Muscle of leg (tissue), 3 donors: ENCODE measurements at regions not wholly inside any gene's neighbourhood (a gene's known extent, or its start where the extent isn't known, plus 50 kb on each side); places are given as distances from the start of the nearest gene placed in this dataset.

Source experiments
- DNase-seq: peaks from one replicate; pipeline ENCODE4 v3.0.0; 2013
- H3K27ac ChIP-seq: one replicate; pipeline ENCODE4 v1.5.1; 2013; ENCODE audit warnings: mild to moderate bottlenecking, low read length, control low read depth
- H3K27me3 ChIP-seq: one replicate; pipeline ENCODE4 v1.6.1; 2013; ENCODE audit warnings: low read length; ENCODE audit not compliant: control insufficient read depth, insufficient read depth
- H3K36me3 ChIP-seq: one replicate; pipeline ENCODE4 v1.6.1; 2013; ENCODE audit warnings: low read length; ENCODE audit not compliant: control insufficient read depth, insufficient read depth
- H3K4me1 ChIP-seq: one replicate; pipeline ENCODE4 v1.6.1; 2013; ENCODE audit warnings: low read length; ENCODE audit not compliant: control insufficient read depth, insufficient read depth
- H3K4me3 ChIP-seq: one replicate; pipeline ENCODE4 v1.5.1; 2013; ENCODE audit warnings: low read length, control low read depth
- H3K9me3 ChIP-seq: replicated peaks from 2 replicates; pipeline ENCODE4 v1.6.1; 2013; ENCODE audit warnings: low read depth, low read length; ENCODE audit not compliant: control insufficient read depth
- WGBS: methylation state at CpG from one replicate; pipeline ENCODE4 v1.1.5; 2013; ENCODE audit warnings: missing lambda C conversion rate; ENCODE audit not compliant: insufficient coverage; 5-methylcytosine and 5-hydroxymethylcytosine counted together

DNA sequence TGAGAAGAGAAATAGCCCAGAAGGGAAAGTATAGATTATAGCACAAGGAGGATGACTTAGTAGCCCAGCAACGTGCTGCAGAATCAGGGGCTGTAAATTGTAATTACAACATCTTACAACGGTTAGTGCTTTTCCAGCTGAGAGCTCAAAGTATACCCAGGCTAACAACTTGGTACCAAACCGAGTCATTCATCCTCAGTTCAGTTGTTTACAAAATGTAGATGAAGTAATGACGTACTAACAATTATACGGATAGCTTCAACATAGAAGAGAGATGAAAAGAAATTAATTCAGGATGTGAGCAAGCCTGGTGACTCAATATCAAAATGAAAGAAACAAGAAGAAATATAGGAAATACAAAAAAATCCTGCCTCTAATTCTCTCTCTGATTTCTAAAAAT, 99.2 kb downstream of the DYNAP start:
- H3K36me3 ChIP-seq, result no peaks in the 10 kb centered on the region
- H3K27ac ChIP-seq, result no peak overlapping the region
- no peaks in the 10 kb centered on the region for H3K27me3 ChIP-seq
- no peaks in the 10 kb centered on the region for H3K9me3 ChIP-seq
- no peaks in the 10 kb centered on the region for H3K4me1 ChIP-seq
- no peak overlapping the region for H3K4me3 ChIP-seq
- DNase-seq, result no peak
- WGBS, result no CpG with 5 or more reads among the region's 5 CpGs

DNA sequence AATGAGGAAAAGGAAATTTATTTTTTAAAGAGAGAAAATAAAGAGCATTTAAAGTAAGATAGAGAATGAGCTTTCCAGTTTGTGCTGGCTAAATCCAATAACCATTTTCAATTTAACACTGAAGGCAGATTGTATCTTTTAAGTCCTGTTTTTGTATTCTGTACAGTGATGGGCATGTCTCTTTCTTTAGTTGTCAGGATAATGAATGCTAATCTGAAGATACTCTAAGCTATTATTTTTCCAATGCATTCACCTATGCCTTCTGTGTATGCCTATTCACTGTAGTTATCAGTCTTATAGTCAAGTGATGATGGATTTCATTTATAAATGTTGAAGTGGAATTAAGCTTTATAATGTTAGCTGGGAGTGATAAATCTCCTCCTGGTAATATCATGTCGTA, 101.4 kb downstream of the DYNAP start:
- no peaks in the 10 kb centered on the region for H3K27me3 ChIP-seq
- H3K36me3 ChIP-seq, result no peaks in the 10 kb centered on the region
- DNase-seq, result no peak
- no peak overlapping the region for H3K4me3 ChIP-seq
- H3K4me1 ChIP-seq, result no peaks in the 10 kb centered on the region
- WGBS, result no CpG with 5 or more reads among the region's 1 CpG
- no peaks in the 10 kb centered on the region for H3K9me3 ChIP-seq
- H3K27ac ChIP-seq, result no peak overlapping the region

DNA sequence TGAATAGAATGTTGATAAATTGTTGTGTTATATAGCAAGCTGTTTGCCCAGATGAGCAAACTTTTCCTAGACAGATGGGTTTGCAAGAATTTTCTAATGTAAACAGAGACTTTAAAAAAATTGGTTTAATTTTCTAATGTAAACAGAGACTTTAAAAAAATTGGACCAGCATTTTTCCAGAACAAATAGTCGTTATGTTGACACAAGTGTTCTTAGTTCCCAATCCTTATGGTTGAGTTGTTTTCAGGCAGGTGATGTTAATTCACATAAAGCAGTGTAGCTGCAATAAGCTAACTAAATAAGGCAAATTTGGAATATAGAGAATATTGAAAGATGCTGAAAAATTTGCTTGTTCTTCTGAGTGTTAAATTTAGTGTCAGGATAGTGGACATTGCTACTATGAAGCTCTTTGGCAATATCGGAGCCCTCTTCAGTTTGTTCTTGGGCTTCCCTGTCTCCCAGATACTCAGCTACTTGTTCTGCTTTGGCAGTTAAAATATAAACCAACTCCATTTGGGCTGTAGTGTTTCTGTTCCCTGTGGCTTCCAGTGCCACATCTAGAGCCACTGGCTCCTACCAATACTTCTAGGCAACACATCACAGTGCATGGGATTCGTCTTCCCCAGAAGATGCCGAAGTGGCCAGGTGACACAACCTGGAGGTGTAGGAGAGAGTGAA, 105.7 kb downstream of the DYNAP start:
- Histone ChIP-seq H3K36me3 (no peaks in the 10 kb centered on the region), H3K9me3 (no peaks in the 10 kb centered on the region), H3K27ac (no peak overlapping the region), H3K4me1 (no peaks in the 10 kb centered on the region), H3K4me3 (no peak overlapping the region), H3K27me3 (no peaks in the 10 kb centered on the region)
- WGBS, result 80% methylated on average over 1 of the region's 4 CpGs
- no peak for DNase-seq

DNA sequence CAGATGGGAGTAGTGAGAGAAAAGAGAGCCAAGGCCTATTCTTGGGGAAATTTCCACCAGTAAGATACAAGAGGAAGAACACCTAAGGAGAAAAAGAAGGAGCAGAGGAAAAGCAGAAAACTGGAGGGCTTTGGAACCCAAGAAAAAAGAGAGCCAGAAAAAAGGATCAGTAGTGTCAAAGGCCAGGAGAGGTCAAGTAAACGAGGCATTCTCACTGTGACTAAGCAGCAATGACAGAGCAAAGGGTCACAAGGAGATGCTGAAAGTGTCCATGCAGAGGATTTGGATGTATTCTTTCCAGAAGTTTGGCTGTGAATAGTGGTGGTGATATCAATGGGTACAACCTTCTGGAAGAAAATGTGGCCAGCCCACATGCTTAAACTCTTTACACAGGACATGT, 109.5 kb downstream of the DYNAP start:
- DNase-seq, result no peak
- H3K9me3 ChIP-seq, result no peaks in the 10 kb centered on the region
- no peak overlapping the region for H3K4me3 ChIP-seq
- H3K27ac ChIP-seq, result no peak overlapping the region
- H3K4me1 ChIP-seq, result no peaks in the 10 kb centered on the region
- no peaks in the 10 kb centered on the region for H3K36me3 ChIP-seq
- 15% methylated on average over 1 of the region's 1 CpG for WGBS
- no peaks in the 10 kb centered on the region for H3K27me3 ChIP-seq

DNA sequence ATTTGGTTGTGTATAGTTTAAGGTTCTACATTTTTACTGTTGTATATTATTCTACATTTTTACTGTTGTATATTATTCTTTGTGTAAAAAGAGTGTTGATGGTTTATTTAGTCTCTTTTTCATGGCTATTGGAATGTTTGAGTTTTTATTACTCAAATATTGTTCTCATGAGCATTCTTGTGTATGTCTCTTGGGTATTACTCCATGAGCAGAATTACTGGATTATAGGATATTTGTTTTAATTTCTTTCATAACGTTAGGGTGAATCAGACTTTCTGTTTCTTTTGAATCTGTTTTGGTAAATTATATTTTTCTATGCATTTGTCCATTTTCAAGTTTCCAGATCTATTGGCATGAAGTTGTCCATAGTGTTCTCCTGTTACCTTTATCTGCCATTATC, 111.6 kb downstream of the DYNAP start:
- WGBS, result no CpG with 5 or more reads among the region's 1 CpG
- DNase-seq, result no peak
- Histone ChIP-seq H3K4me1 (no peaks in the 10 kb centered on the region), H3K27me3 (no peaks in the 10 kb centered on the region), H3K4me3 (no peak overlapping the region), H3K27ac (no peak overlapping the region), H3K9me3 (no peaks in the 10 kb centered on the region), H3K36me3 (no peaks in the 10 kb centered on the region)

DNA sequence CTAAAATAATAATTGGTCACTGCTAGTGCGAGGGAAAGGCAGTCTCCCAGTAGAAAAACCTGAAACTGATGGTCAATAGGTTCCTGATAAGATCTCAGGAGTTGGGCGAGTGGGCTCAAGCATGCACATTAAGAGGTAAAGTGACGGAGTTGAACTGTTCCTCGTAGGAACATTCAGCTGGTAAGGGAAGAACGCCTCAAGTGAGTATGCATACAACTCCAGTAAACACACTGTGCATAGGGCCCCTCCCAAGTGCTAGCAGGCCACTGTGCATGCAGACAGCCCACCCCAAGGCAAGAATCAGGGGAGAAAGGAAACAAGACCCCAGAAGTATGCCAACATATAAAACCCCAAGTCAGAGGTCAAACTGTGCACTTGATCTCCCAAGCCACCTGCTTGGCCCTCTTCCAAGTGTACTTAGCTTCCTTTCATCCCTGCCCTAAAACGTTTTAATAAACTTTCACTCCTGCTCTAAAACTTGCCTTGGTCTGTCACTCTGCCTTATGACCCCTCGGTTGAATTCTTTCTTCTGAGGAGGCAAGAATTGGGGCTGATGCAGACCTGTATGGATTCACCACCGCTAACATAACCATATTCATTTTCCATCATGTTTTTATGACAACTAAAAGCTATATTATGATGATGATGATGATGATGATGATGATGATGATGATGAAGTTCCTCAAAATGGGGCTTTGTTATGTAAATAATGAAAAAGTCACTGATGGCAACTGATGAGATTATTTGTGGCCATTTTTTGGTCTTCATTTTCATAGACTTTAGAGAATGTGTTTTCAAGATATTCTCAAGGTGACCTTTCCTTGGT, 118.0 kb upstream of the RAB27B start:
- no peak for DNase-seq
- Histone ChIP-seq H3K36me3 (no peaks in the 10 kb centered on the region), H3K27me3 (no peaks in the 10 kb centered on the region), H3K27ac (no peak overlapping the region), H3K4me3 (no peak overlapping the region), H3K9me3 (no peaks in the 10 kb centered on the region), H3K4me1 (no peaks in the 10 kb centered on the region)
- 90% methylated on average over 2 of the region's 8 CpGs for WGBS

DNA sequence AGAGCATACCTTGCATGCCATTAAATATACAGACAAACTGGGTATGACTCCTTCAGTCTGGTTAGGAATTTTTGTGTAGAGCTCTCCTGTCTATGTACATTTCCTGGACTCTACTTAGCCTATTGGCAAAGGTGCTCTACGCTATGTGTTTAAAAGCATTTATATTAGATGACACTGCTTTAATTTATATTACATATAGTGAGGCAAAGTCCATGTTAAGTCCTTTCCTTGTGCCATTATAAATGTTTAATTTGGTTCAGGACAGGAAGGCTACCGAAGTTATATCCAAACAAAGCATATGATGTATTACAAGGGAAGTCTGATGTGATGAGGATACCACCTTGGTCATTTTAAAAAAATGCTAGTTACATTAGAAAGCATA, 117.4 kb upstream of the RAB27B start:
- Histone ChIP-seq H3K36me3 (no peaks in the 10 kb centered on the region), H3K27me3 (no peaks in the 10 kb centered on the region), H3K27ac (no peak overlapping the region), H3K4me1 (no peaks in the 10 kb centered on the region), H3K4me3 (no peak overlapping the region), H3K9me3 (no peaks in the 10 kb centered on the region)
- no CpG with 5 or more reads among the region's 2 CpGs for WGBS
- DNase-seq, result no peak

DNA sequence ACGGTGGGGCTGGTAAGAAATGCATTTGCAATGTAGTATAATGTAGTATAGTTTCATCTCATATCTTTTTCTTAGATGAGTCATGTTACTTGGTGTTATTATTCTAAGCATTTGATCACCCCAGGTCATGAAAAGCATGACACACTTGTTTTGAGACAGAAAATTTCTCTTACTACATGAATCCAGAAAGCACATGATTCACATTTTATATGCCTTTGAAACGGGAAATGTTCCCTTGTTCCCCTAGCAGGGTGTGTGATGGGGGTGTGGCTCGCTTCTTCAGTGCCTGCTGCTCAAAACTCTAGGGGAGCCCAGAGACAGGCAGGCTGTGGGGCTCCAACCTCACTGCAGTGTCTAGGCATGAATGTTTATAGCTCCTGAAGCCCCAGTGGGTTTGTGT, 116.0 kb upstream of the RAB27B start:
- H3K27ac ChIP-seq, result no peak overlapping the region
- no CpG with 5 or more reads among the region's 3 CpGs for WGBS
- DNase-seq, result no peak
- no peaks in the 10 kb centered on the region for H3K36me3 ChIP-seq
- H3K9me3 ChIP-seq, result no peaks in the 10 kb centered on the region
- H3K4me3 ChIP-seq, result no peak overlapping the region
- H3K4me1 ChIP-seq, result no peaks in the 10 kb centered on the region
- H3K27me3 ChIP-seq, result no peaks in the 10 kb centered on the region

DNA sequence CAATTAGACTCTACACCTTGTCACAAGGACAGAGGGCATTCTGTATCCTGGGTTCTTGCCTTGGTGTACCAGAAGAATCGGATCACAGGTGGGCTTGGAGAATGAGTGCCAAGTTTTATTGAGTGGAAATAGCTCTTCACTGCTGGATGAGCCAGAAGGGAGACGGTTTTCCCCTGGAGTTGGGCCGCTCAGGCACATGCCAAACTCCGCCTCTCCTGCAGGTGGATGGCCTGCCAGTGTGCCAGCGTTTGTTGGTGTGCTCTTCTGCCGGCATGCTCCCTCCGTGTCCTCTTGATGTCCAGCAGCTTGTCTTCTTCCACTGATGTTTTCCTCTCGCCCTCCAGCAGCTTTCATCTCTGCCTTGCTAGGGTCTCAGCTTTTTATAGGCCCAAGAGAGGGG, 115.5 kb upstream of the RAB27B start:
- no peak overlapping the region for H3K4me3 ChIP-seq
- H3K4me1 ChIP-seq, result no peaks in the 10 kb centered on the region
- no peaks in the 10 kb centered on the region for H3K36me3 ChIP-seq
- no peaks in the 10 kb centered on the region for H3K27me3 ChIP-seq
- no peak overlapping the region for H3K27ac ChIP-seq
- no peaks in the 10 kb centered on the region for H3K9me3 ChIP-seq
- WGBS, result 85% methylated on average over 5 of the region's 8 CpGs
- no peak for DNase-seq

DNA sequence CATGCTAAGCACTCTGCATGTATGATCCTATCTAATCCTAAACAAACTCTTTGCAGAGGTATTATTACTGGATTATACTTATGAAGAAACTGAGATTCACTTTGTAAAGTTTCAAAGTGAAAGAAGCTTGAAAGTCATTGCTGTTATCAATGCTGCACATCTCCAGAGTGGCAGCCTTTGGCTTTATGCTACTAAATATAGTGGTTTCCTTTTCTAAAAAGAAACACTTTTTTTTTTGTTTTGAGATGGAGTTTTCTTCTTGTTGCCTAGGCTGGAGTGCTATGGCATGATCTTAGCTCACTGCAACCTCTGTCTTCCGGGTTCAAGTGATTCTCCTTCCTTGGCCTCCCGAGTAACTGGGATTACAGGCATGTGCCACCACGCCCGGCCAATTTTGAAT, 114.9 kb upstream of the RAB27B start:
- Histone ChIP-seq H3K9me3 (no peaks in the 10 kb centered on the region), H3K27ac (no peak overlapping the region), H3K27me3 (no peaks in the 10 kb centered on the region), H3K4me3 (no peak overlapping the region), H3K4me1 (no peaks in the 10 kb centered on the region), H3K36me3 (no peaks in the 10 kb centered on the region)
- WGBS, result 100% methylated on average over 4 of the region's 4 CpGs
- no peak for DNase-seq
